GM23248 (cell line): ENCODE measurements at regions not wholly inside any gene's neighbourhood (a gene's known extent, or its start where the extent isn't known, plus 50 kb on each side); places are given as distances from the start of the nearest gene placed in this dataset.

Experiments used
- DNase-seq: peaks from one replicate; pipeline ENCODE4 v3.0.0-alpha.2; 2015
- H2AFZ ChIP-seq: fragments of 200-600 bp; sonication (generic); 2 replicates; pipeline ENCODE4 v1.6.1; 2016; ENCODE audit warnings: antibody characterized with exemption
- H3F3A ChIP-seq: fragments of 200-600 bp; sonication (generic); 2 replicates; pipeline ENCODE4 v1.6.1; 2016; ENCODE audit warnings: mild to moderate bottlenecking, antibody characterized with exemption, mixed run types; ENCODE audit not compliant: insufficient read depth
- H3K27ac ChIP-seq: fragments of 200-600 bp; sonication (generic); 2 replicates; pipeline ENCODE4 v1.5.1; 2016; ENCODE audit warnings: mild to moderate bottlenecking
- H3K27me3 ChIP-seq: fragments of 200-600 bp; sonication (generic); replicated peaks from 2 replicates; pipeline ENCODE4 v1.6.1; 2016; ENCODE audit warnings: mild to moderate bottlenecking; ENCODE audit not compliant: insufficient read depth
- H3K36me3 ChIP-seq: fragments of 200-600 bp; sonication (generic); 2 replicates; pipeline ENCODE4 v1.6.1; 2016; ENCODE audit warnings: low read depth, mild to moderate bottlenecking
- H3K4me1 ChIP-seq: fragments of 200-600 bp; sonication (generic); 2 replicates; pipeline ENCODE4 v1.6.1; 2016; ENCODE audit warnings: mild to moderate bottlenecking; ENCODE audit not compliant: insufficient read depth
- H3K4me2 ChIP-seq: fragments of 200-600 bp; sonication (generic); one replicate; pipeline ENCODE4 v1.6.1; 2016; ENCODE audit warnings: mild to moderate bottlenecking; ENCODE audit not compliant: unreplicated experiment
- H3K4me3 ChIP-seq: fragments of 200-600 bp; sonication (generic); 2 replicates; pipeline ENCODE4 v1.5.1; 2016; ENCODE audit warnings: mild to moderate bottlenecking
- H3K79me2 ChIP-seq: fragments of 200-600 bp; sonication (generic); 2 replicates; pipeline ENCODE4 v1.6.1; 2016; ENCODE audit warnings: mild to moderate bottlenecking; ENCODE audit not compliant: insufficient read depth
- H3K9ac ChIP-seq: fragments of 200-600 bp; sonication (generic); 2 replicates; pipeline ENCODE4 v1.6.1; 2016; ENCODE audit warnings: mild to moderate bottlenecking
- H3K9me2 ChIP-seq: fragments of 200-600 bp; sonication (generic); 2 replicates; pipeline ENCODE4 v1.6.1; 2016; ENCODE audit warnings: mixed run types, mild to moderate bottlenecking, moderate library complexity; ENCODE audit not compliant: insufficient read depth
- H3K9me3 ChIP-seq: fragments of 200-600 bp; sonication (generic); one replicate; pipeline ENCODE4 v1.6.1; 2017; ENCODE audit warnings: low read depth
- H4K20me1 ChIP-seq: fragments of 200-600 bp; sonication (generic); 2 replicates; pipeline ENCODE4 v1.6.0; 2016; ENCODE audit not compliant: insufficient read depth
- EZH2 ChIP-seq: fragments of 200-600 bp; sonication (generic); IDR thresholded peaks from 2 replicates; pipeline ENCODE4 v1.6.1; 2018; ENCODE audit warnings: antibody characterized with exemption, mild to moderate bottlenecking; ENCODE audit not compliant: insufficient read depth, poor library complexity, severe bottlenecking
- EZH2phosphoT487 ChIP-seq: fragments of 200-600 bp; sonication (generic); IDR thresholded peaks from 2 replicates; pipeline ENCODE4 v1.6.1; 2018; ENCODE audit warnings: antibody characterized with exemption, moderate library complexity, mild to moderate bottlenecking, low read depth; ENCODE audit not compliant: insufficient read depth
- WGBS, 2 experiments: methylation state at CpG; one replicate each; pipeline ENCODE4 v1.1.6; 2015 to 2017; ENCODE audit warnings: low lambda C conversion rate in 2 of 2, low coverage in 1 of 2; ENCODE audit errors: missing lambda C conversion rate in 2 of 2; 5-methylcytosine and 5-hydroxymethylcytosine counted together
- in situ Hi-C: fragments of 300-500 bp; cut with MboI; formaldehyde crosslinking; loops from 2 replicates; pipeline ENCODE4 v1.15.0; 2020

DNA sequence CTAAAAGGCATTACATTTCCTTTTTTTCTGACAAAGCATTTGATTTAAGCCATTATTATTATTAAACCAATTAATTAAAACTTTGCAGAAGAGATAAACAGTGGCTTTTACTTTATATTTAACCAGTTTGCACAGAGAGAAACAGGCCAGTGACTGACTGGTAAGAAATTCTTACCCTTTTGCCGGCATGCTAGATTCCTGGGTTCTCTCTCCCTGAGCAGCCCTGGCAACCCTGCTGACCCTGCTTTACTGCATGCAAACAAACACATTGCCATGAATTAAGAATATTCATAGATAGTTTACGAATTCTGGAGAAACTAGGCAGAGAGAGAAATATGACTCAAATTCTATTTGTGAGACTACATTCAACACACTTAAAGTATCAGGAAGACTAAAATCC lies 1381.4 kb upstream of the IGFBP7 start:
- H3K27me3 ChIP-seq: no peaks in the 10 kb centered on the region
- in situ Hi-C loops: no loop called here
- no peak for DNase-seq
- no peak overlapping the region for H3K9ac ChIP-seq
- H3K4me2 ChIP-seq: no peak overlapping the region
- no peak overlapping the region for H2AFZ ChIP-seq
- H3K9me2 ChIP-seq: no peaks in the 10 kb centered on the region
- no peaks in the 10 kb centered on the region for H3K4me1 ChIP-seq
- H4K20me1 ChIP-seq: no peaks in the 10 kb centered on the region
- no peaks in the 10 kb centered on the region for H3F3A ChIP-seq
- H3K79me2 ChIP-seq: no peaks in the 10 kb centered on the region
- no peak for TF ChIP-seq EZH2phosphoT487
- no peak for TF ChIP-seq EZH2
- no peak overlapping the region for H3K4me3 ChIP-seq
- no peaks in the 10 kb centered on the region for H3K9me3 ChIP-seq
- H3K27ac ChIP-seq: no peak overlapping the region
- no peaks in the 10 kb centered on the region for H3K36me3 ChIP-seq
- 15 to 24% methylated on average over 2 of the region's 2 CpGs for WGBS, 2 experiments

DNA sequence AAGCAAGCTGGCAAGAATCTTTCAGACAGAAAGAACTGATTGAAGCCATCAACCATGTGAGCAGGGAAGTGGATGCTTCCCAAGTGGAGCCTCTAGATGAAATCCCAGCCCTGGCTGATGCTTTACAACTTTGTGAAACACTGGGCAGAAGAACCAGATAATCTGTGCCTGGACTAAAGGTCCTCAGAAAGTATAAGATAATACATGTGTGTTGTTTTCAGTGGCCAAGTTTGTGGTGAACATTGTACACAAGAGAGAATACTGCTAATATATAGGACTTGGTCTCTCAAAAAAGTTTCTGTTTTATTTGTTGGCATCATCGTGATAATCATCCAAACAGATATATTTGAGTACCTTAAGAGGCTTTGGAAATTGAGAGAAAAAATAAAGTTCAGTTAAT lies 1367.8 kb upstream of the IGFBP7 start:
- no peak for TF ChIP-seq EZH2
- no peak for TF ChIP-seq EZH2phosphoT487
- H3K27me3 ChIP-seq: no peaks in the 10 kb centered on the region
- WGBS, 2 experiments: 9 to 13% methylated on average over 1 of the region's 1 CpG

DNA sequence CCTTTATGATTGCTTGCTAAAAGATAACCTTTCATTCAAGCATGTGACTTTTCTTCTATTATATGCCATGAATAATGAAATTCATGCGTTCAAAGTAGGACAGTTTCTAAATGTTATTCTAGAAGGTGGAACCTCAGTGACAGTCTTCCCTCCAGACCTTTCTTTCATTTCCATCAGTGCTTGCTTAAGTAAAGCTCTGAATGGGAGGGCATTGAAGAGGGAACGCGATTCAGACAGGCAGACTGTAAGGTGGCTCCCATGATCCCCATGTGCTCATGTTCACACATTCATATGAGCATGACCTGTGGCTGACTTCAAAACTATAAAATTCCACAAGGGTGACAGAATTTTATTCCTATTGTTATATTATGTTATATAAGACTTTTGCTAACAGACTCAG lies 1367.3 kb upstream of the IGFBP7 start:
- no peak overlapping the region for H2AFZ ChIP-seq
- no peaks in the 10 kb centered on the region; the same call in 1 of the 2 replicates for H3K9me2 ChIP-seq
- no peaks in the 10 kb centered on the region for H3K4me1 ChIP-seq
- H3K79me2 ChIP-seq: no peaks in the 10 kb centered on the region
- H3F3A ChIP-seq: no peaks in the 10 kb centered on the region
- H4K20me1 ChIP-seq: no peaks in the 10 kb centered on the region
- H3K4me2 ChIP-seq: no peak overlapping the region
- no peak overlapping the region for H3K9ac ChIP-seq
- in situ Hi-C loops: no loop called here
- H3K36me3 ChIP-seq: no peaks in the 10 kb centered on the region
- no peak for DNase-seq
- no peaks in the 10 kb centered on the region for H3K27me3 ChIP-seq
- no peak overlapping the region for H3K4me3 ChIP-seq
- no peaks in the 10 kb centered on the region for H3K9me3 ChIP-seq
- 30 to 36% methylated on average over 3 of the region's 3 CpGs for WGBS, 2 experiments
- TF ChIP-seq EZH2 (no peak), EZH2phosphoT487 (no peak)
- H3K27ac ChIP-seq: no peak overlapping the region

More for the DNA sequence above, 1367.8 kb upstream of the IGFBP7 start:
- H3K79me2 ChIP-seq: no peaks in the 10 kb centered on the region
- no peak overlapping the region for H2AFZ ChIP-seq
- H3K4me3 ChIP-seq: no peak overlapping the region
- H3K9me2 ChIP-seq: no peaks in the 10 kb centered on the region; the same call in 1 of the 2 replicates
- no peak overlapping the region for H3K27ac ChIP-seq
- H4K20me1 ChIP-seq: no peaks in the 10 kb centered on the region
- no peak overlapping the region for H3K4me2 ChIP-seq
- in situ Hi-C loops: no loop called here
- no peak for DNase-seq
- H3K36me3 ChIP-seq: no peaks in the 10 kb centered on the region
- H3F3A ChIP-seq: no peaks in the 10 kb centered on the region
- H3K9me3 ChIP-seq: no peaks in the 10 kb centered on the region
- no peak overlapping the region for H3K9ac ChIP-seq
- no peaks in the 10 kb centered on the region for H3K4me1 ChIP-seq

DNA sequence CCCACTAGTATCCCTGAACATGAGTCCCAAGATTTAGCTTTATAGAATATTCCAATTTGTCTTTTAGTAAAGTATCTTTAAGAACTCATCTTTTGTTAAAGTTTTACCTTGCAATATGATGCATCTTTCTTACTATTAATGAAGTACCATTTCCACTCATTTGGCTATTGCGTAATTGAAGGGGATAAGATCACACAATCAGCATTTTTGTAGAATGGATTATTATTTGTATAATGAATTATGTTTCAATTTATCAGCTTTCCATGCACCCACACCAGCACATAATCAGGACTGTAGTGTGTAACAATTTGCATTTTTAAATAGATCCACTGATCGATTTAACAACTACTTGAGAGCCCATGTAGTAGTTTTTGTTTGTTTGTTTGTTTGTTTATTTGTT lies 1364.9 kb upstream of the IGFBP7 start:
- H3K36me3 ChIP-seq: no peaks in the 10 kb centered on the region
- TF ChIP-seq EZH2phosphoT487 (no peak), EZH2 (no peak)
- H3K9me2 ChIP-seq: no peaks in the 10 kb centered on the region
- no peaks in the 10 kb centered on the region for H3K79me2 ChIP-seq
- H2AFZ ChIP-seq: no peak overlapping the region
- H4K20me1 ChIP-seq: no peaks in the 10 kb centered on the region
- H3K9me3 ChIP-seq: no peaks in the 10 kb centered on the region
- in situ Hi-C loops: no loop called here
- H3F3A ChIP-seq: no peaks in the 10 kb centered on the region
- no peak overlapping the region for H3K4me3 ChIP-seq
- no peak overlapping the region for H3K9ac ChIP-seq
- no peak overlapping the region for H3K4me2 ChIP-seq
- WGBS, 2 experiments: 27 to 39% methylated on average over 2 of the region's 2 CpGs
- no peak for DNase-seq
- no peaks in the 10 kb centered on the region for H3K4me1 ChIP-seq
- H3K27me3 ChIP-seq: no peaks in the 10 kb centered on the region
- no peak overlapping the region for H3K27ac ChIP-seq

DNA sequence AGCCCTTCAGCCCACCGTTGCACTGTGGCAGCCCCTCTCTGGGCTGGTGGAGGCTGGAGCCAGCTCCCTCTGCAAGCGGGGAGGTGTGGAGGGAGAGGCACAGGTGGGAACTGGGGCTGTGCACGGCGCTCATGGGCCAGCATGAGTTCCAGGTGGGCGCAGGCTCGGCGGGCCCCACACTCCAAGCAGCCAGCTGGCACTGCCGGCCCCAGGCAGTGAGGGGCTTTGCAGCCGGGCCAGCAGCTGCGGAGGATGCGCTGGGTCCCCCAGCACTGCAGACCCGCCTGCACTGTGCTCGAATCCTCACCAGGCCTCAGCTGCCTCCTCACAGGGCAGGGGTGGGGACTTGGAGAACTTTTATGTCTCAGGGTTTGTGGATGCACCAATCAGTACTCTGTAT lies 1354.8 kb upstream of the IGFBP7 start:
- Histone ChIP-seq H3K9me2 (no peaks in the 10 kb centered on the region), H3K9me3 (no peaks in the 10 kb centered on the region), H3K27me3 (no peaks in the 10 kb centered on the region), H3K4me2 (no peak overlapping the region), H3K4me3 (no peak overlapping the region), H2AFZ (no peak overlapping the region), H3F3A (no peaks in the 10 kb centered on the region), H3K27ac (no peak overlapping the region), H3K4me1 (no peaks in the 10 kb centered on the region), H3K9ac (no peak overlapping the region), H3K79me2 (no peaks in the 10 kb centered on the region), H4K20me1 (no peaks in the 10 kb centered on the region), H3K36me3 (no peaks in the 10 kb centered on the region)
- TF ChIP-seq EZH2phosphoT487: no peak
- TF ChIP-seq EZH2: no peak
- DNase-seq: no peak
- WGBS, 2 experiments: 35 to 43% methylated on average over 13 of the region's 13 CpGs
- in situ Hi-C loops: no loop called here
